ENCODE measurements at regions not wholly inside any gene's neighbourhood (a gene's known extent, or its start where the extent isn't known, plus 50 kb on each side); places are given as distances from the start of the nearest gene placed in this dataset.

GRCh38 chr12:124437121-124437520, 130.3 kb downstream of the NCOR2 start:
- H3K27me3 ChIP-seq (ENCODE audit: insufficient read depth, poor library complexity, severe bottlenecking), result no peaks in the 10 kb centered on the region
- no peak for TF ChIP-seq POLR2AphosphoS5 (IDR thresholded peaks at IDR 0.05; ENCODE audit: low read depth)
- no peak for DNase-seq (ENCODE audit: low read depth in 1 of 2, low spot score in 1 of 2)
- no peak overlapping the region for H3K4me3 ChIP-seq (replicated peaks; ENCODE audit: insufficient read depth, low read length)
- H3K27ac ChIP-seq (replicated peaks), result no peak overlapping the region

- Histone ChIP-seq H3K27me3 (ENCODE audit: insufficient read depth, poor library complexity, severe bottlenecking) (no peaks in the 10 kb centered on the region), H3K27ac (replicated peaks) (no peak overlapping the region), H3K4me3 (replicated peaks; ENCODE audit: insufficient read depth, low read length) (no peak overlapping the region)
- no peak for DNase-seq (ENCODE audit: low read depth in 1 of 2, low spot score in 1 of 2)
- TF ChIP-seq REST (IDR thresholded peaks at IDR 0.05; ENCODE audit: insufficient replicate concordance, low read depth) (no peak), SPI1 (IDR thresholded peaks at IDR 0.05; ENCODE audit: borderline replicate concordance, low read depth) (no peak), GABPA (IDR thresholded peaks at IDR 0.05; ENCODE audit: low read depth) (no peak), POLR2AphosphoS5 (IDR thresholded peaks at IDR 0.05; ENCODE audit: low read depth) (no peak), CTCF (IDR thresholded peaks at IDR 0.05; ENCODE audit: insufficient read depth, low read length) (no peak)
Measured at GRCh38 chr12:124436366-124436765, 131.0 kb downstream of the NCOR2 start.

- H3K27me3 ChIP-seq (ENCODE audit: insufficient read depth, poor library complexity, severe bottlenecking), result no peaks in the 10 kb centered on the region
- no peak overlapping the region for H3K27ac ChIP-seq (replicated peaks)
- no peak overlapping the region for H3K4me3 ChIP-seq (replicated peaks; ENCODE audit: insufficient read depth, low read length)
- no peak for DNase-seq (ENCODE audit: low read depth in 1 of 2, low spot score in 1 of 2)
- no peak for TF ChIP-seq REST (IDR thresholded peaks at IDR 0.05; ENCODE audit: insufficient replicate concordance, low read depth)
- TF ChIP-seq CTCF (IDR thresholded peaks at IDR 0.05; ENCODE audit: insufficient read depth, low read length), result no peak
- TF ChIP-seq GABPA (IDR thresholded peaks at IDR 0.05; ENCODE audit: low read depth), result no peak
- no peak for TF ChIP-seq SPI1 (IDR thresholded peaks at IDR 0.05; ENCODE audit: borderline replicate concordance, low read depth)
Measured at GRCh38 chr12:124435806-124436345, 131.5 kb downstream of the NCOR2 start.

GRCh38 chr12:124434951-124435805, 132.2 kb downstream of the NCOR2 start:
- no peak for DNase-seq (ENCODE audit: low read depth in 1 of 2, low spot score in 1 of 2)
- Histone ChIP-seq H3K4me3 (replicated peaks; ENCODE audit: insufficient read depth, low read length) (no peak overlapping the region), H3K27me3 (ENCODE audit: insufficient read depth, poor library complexity, severe bottlenecking) (no peaks in the 10 kb centered on the region), H3K27ac (replicated peaks) (no peak overlapping the region)
- TF ChIP-seq REST (IDR thresholded peaks at IDR 0.05; ENCODE audit: insufficient replicate concordance, low read depth), result no peak
- no peak for TF ChIP-seq CTCF (IDR thresholded peaks at IDR 0.05; ENCODE audit: insufficient read depth, low read length)

Measured in HL-60 (cell line).